HepG2 (cell line): ENCODE measurements at regions not wholly inside any gene's neighbourhood (a gene's known extent, or its start where the extent isn't known, plus 50 kb on each side); places are given as distances from the start of the nearest gene placed in this dataset.

Experiments used
- ATAC-seq: fragments of 200-7000 bp; cut with Tn5 transposase; 3 replicates; pipeline ENCODE4 v1.9.1; 2020; ENCODE audit warnings: mild to moderate bottlenecking, moderate library complexity
- BruUV-seq: library from RNA; stranded (reverse); fragments of 400-500 nt; replicated peaks from 2 replicates; lab custom pipeline; 2021; lab: Mats Ljungman, UMichigan
- CTCF ChIA-PET: fragments of 300-600 bp; formaldehyde crosslinking; extraction: SDS; loops from one replicate; lab custom pipeline; 2021; ENCODE audit warnings: low total read pairs, inconsistent platforms, low intra/inter-chr PET ratio; lab: Yijun Ruan, JAX
- POLR2A ChIA-PET: fragments of 350-600 bp; sonication (Branson Sonifier 250); formaldehyde crosslinking; loops from one replicate; lab custom pipeline; 2020; ENCODE audit warnings: antibody characterized with exemption, inconsistent platforms; lab: Yijun Ruan, JAX
- DNase-seq: peaks from one replicate; pipeline ENCODE4 v3.0.0-alpha.2; 2015; ENCODE audit warnings: low spot score
- FAIRE-seq: peaks from 3 replicates; lab custom pipeline; 2011; peaks lifted over from hg19 to GRCh38; lab: Jason Lieb, UNC
- H2AFZ ChIP-seq: one replicate; pipeline ENCODE4 v1.6.1; 2011; ENCODE audit warnings: low read length, inconsistent platforms
- H3K27ac ChIP-seq: fragments of 300-600 bp; 3 replicates; pipeline ENCODE4 v1.8.0; 2011; ENCODE audit warnings: mixed run types, mild to moderate bottlenecking, mixed read lengths, low read length, inconsistent platforms; ENCODE audit not compliant: insufficient read depth; ENCODE audit errors: extremely low read length
- H3K27me3 ChIP-seq, 2 experiments: fragments of 200-600 bp in 1 of 2; 2 replicates in 1 of 2; 3 replicates in 1 of 2; pipeline versions ENCODE4 v1.6.0 to v1.8.0; 2011; ENCODE audit warnings: low read length in 2 of 2, mild to moderate bottlenecking in 2 of 2, moderate library complexity in 2 of 2, inconsistent platforms in 1 of 2; ENCODE audit not compliant: insufficient read depth in 2 of 2, control insufficient read depth in 1 of 2
- H3K36me3 ChIP-seq, 2 experiments: fragments of 200-600 bp in 1 of 2; replicated peaks in 1 of 2; 2 replicates in 1 of 2; 3 replicates in 1 of 2; pipeline versions ENCODE4 v1.5.1 to v1.8.0; 2011; ENCODE audit warnings: low read length in 2 of 2, inconsistent platforms in 1 of 2; ENCODE audit not compliant: insufficient read depth in 2 of 2, control insufficient read depth in 1 of 2
- H3K4me1 ChIP-seq: 2 replicates; pipeline ENCODE4 v1.5.1; 2012; ENCODE audit warnings: low read length, inconsistent platforms; ENCODE audit not compliant: insufficient read depth
- H3K4me2 ChIP-seq: 2 replicates; pipeline ENCODE4 v1.6.0; 2011; ENCODE audit warnings: low read depth, low read length, inconsistent platforms
- H3K4me3 ChIP-seq, 3 experiments: fragments of 200-600 bp in 1 of 3; sonication (generic), shearing (Covaris generic) in 1 of 3; replicated peaks in 1 of 3; 2 replicates each; pipeline ENCODE4 v1.5.1; 2011 to 2016; ENCODE audit warnings: low read length in 3 of 3, inconsistent platforms in 2 of 3, low read depth in 2 of 3, mild to moderate bottlenecking in 2 of 3, control low read depth in 1 of 3, mixed read lengths in 1 of 3; ENCODE audit not compliant: insufficient read depth in 1 of 3
- H3K79me2 ChIP-seq: one replicate; pipeline ENCODE4 v1.6.1; 2011; ENCODE audit warnings: low read length, inconsistent platforms; ENCODE audit not compliant: insufficient read depth
- H3K9ac ChIP-seq: 2 replicates; pipeline ENCODE4 v1.6.0; 2011; ENCODE audit warnings: mild to moderate bottlenecking, low read depth, low read length, inconsistent platforms; ENCODE audit not compliant: insufficient read depth
- H3K9me3 ChIP-seq: 2 replicates; pipeline ENCODE4 v1.5.1; 2012; ENCODE audit warnings: mild to moderate bottlenecking, low read length
- H4K20me1 ChIP-seq: 2 replicates; pipeline ENCODE4 v1.6.0; 2011; ENCODE audit warnings: inconsistent platforms, mild to moderate bottlenecking, low read length, moderate library complexity; ENCODE audit not compliant: insufficient read depth
- CC2D1A ChIP-seq: sonication (generic); formaldehyde crosslinking; IDR thresholded peaks from 2 replicates; pipeline ENCODE4 v1.8.1; 2023; ENCODE audit warnings: mild to moderate bottlenecking, missing genetic modification reagents
- MAFG ChIP-seq: sonication (generic); formaldehyde crosslinking; IDR thresholded peaks from 2 replicates; pipeline ENCODE4 v1.5.1; 2020; ENCODE audit warnings: mild to moderate bottlenecking, missing genetic modification reagents
- MYNN ChIP-seq: sonication (generic); formaldehyde crosslinking; IDR thresholded peaks from 2 replicates; pipeline ENCODE4 v1.4.0; 2020; ENCODE audit warnings: mild to moderate bottlenecking, low read depth, missing genetic modification reagents
- ONECUT2 ChIP-seq: sonication (generic); formaldehyde crosslinking; IDR thresholded peaks from 2 replicates; pipeline ENCODE4 v1.4.0; 2020; ENCODE audit warnings: missing genetic modification reagents
- PHB2 ChIP-seq: fragments of 450-650 bp; IDR thresholded peaks from 2 replicates; pipeline ENCODE4 v1.6.1; 2018; ENCODE audit not compliant: partially characterized antibody
- PHF20 ChIP-seq: sonication (generic); formaldehyde crosslinking; IDR thresholded peaks from 2 replicates; pipeline ENCODE4 v1.5.0; 2020; ENCODE audit warnings: mild to moderate bottlenecking, missing genetic modification reagents
- RFXAP ChIP-seq: sonication (generic); formaldehyde crosslinking; IDR thresholded peaks from 2 replicates; pipeline ENCODE4 v1.4.0; 2020; ENCODE audit warnings: missing genetic modification reagents, borderline replicate concordance
- SKI ChIP-seq: fragments of 450-650 bp; IDR thresholded peaks from one replicate; pipeline ENCODE4 v1.6.1; 2018; ENCODE audit warnings: mild to moderate bottlenecking; ENCODE audit not compliant: partially characterized antibody
- SP5 ChIP-seq: IDR thresholded peaks from 2 replicates; pipeline ENCODE4 v1.6.1; 2016; ENCODE audit warnings: low read depth, borderline replicate concordance
- SYNCRIP ChIP-seq: fragments of 200-400 bp; formaldehyde crosslinking; IDR thresholded peaks from 2 replicates; pipeline ENCODE4 v1.6.1; 2018; ENCODE audit warnings: mild to moderate bottlenecking, low read depth, low read length; ENCODE audit not compliant: insufficient read depth
- ZNF234 ChIP-seq: sonication (generic); formaldehyde crosslinking; conservative IDR thresholded peaks from 2 replicates; pipeline ENCODE4 v1.5.1; 2020; ENCODE audit warnings: mild to moderate bottlenecking, missing genetic modification reagents
- ZNF329 ChIP-seq: sonication (generic); formaldehyde crosslinking; IDR thresholded peaks from 2 replicates; pipeline ENCODE4 v1.9.0; 2021; ENCODE audit warnings: low read depth, mild to moderate bottlenecking, missing genetic modification reagents
- ZNF343 ChIP-seq: sonication (generic); formaldehyde crosslinking; IDR thresholded peaks from 2 replicates; pipeline ENCODE4 v1.4.0; 2020; ENCODE audit warnings: mild to moderate bottlenecking, missing genetic modification reagents
- ZNF468 ChIP-seq: sonication (generic); formaldehyde crosslinking; IDR thresholded peaks from 2 replicates; pipeline ENCODE4 v1.8.0; 2022; ENCODE audit warnings: mild to moderate bottlenecking, moderate library complexity, missing genetic modification reagents
- ZNF678 ChIP-seq: sonication (generic); formaldehyde crosslinking; IDR thresholded peaks from 2 replicates; pipeline ENCODE4 v1.4.0; 2020; ENCODE audit warnings: mild to moderate bottlenecking, missing genetic modification reagents
- ZNF703 ChIP-seq: sonication (generic); formaldehyde crosslinking; IDR thresholded peaks from 2 replicates; pipeline ENCODE4 v1.5.1; 2020; ENCODE audit warnings: missing genetic modification reagents, mild to moderate bottlenecking, moderate library complexity, borderline replicate concordance
- ZNF841 ChIP-seq: sonication (generic); formaldehyde crosslinking; IDR thresholded peaks from 2 replicates; pipeline ENCODE4 v1.8.1; 2023; ENCODE audit warnings: missing genetic modification reagents, borderline replicate concordance
- WGBS: methylation state at CpG from one replicate; pipeline ENCODE4 v1.1.6; 2017; ENCODE audit warnings: low lambda C conversion rate; 5-methylcytosine and 5-hydroxymethylcytosine counted together
- in situ Hi-C: cut with HindIII; loops from 2 replicates; pipeline ENCODE4 v1.10.0; 2017; ENCODE audit warnings: low pct_unique_long_range_greater_than_20kb; ENCODE audit not compliant: extremely low pct_ligation_motif_present
- intact Hi-C: fragments of 100-400 bp; cut with micrococcal nuclease; formaldehyde crosslinking; loops from one replicate; pipeline ENCODE4 v1.10.0; 2022; ENCODE audit not compliant: unreplicated experiment
- TF ChIP-seq, protein P1 (sequence below): sonication (generic); formaldehyde crosslinking; IDR thresholded peaks from 2 replicates; pipeline ENCODE4 v1.4.0; 2020; ENCODE audit warnings: missing genetic modification reagents
- TF ChIP-seq, protein P2 (sequence below): sonication (generic); formaldehyde crosslinking; conservative IDR thresholded peaks from 2 replicates; pipeline ENCODE4 v1.8.0; 2022; ENCODE audit warnings: missing genetic modification reagents

GRCh38 chr14:89629383-89629782 is 212.3 kb upstream of the FOXN3 start:
- no peaks in the 10 kb centered on the region for H3K36me3 ChIP-seq
- peaks cover 0 to 5% of the 10 kb centered on the region in 2 experiments; a peak in 1 of 5 replicates for H3K27me3 ChIP-seq
- H2AFZ ChIP-seq, result no peak overlapping the region
- no peak overlapping the region for H3K4me2 ChIP-seq
- no peaks in the 10 kb centered on the region for H4K20me1 ChIP-seq
- H3K9me3 ChIP-seq, result no peaks in the 10 kb centered on the region
- 54% methylated on average over 8 of the region's 8 CpGs for WGBS
- no peak for TF ChIP-seq ZNF678 (CRISPR knock-in tag)
- TF ChIP-seq, protein P1, sequence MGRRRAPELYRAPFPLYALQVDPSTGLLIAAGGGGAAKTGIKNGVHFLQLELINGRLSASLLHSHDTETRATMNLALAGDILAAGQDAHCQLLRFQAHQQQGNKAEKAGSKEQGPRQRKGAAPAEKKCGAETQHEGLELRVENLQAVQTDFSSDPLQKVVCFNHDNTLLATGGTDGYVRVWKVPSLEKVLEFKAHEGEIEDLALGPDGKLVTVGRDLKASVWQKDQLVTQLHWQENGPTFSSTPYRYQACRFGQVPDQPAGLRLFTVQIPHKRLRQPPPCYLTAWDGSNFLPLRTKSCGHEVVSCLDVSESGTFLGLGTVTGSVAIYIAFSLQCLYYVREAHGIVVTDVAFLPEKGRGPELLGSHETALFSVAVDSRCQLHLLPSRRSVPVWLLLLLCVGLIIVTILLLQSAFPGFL (CRISPR knock-in tag), result no peak
- no peak overlapping the region for H3K4me3 ChIP-seq
- POLR2A ChIA-PET, result interaction anchor here (1.0 kb wide), 1 partner anchor 12 kb away, joined by 3 read pairs; no protein-coding TSS in a partner anchor
- in situ Hi-C loops (no loop called here), intact Hi-C loops (no loop called here)
- no peak overlapping the region for H3K9ac ChIP-seq
- H3K4me1 ChIP-seq, result peaks cover 32% of the 10 kb centered on the region
- H3K79me2 ChIP-seq, result no peaks in the 10 kb centered on the region
- CTCF ChIA-PET, result no interaction called here
- ATAC-seq, result no peak
- no peak for DNase-seq
- no peak overlapping the region for H3K27ac ChIP-seq
- BruUV-seq, result no TSS peak
- no peak for FAIRE-seq

- POLR2A ChIA-PET, result no interaction called here
- H3K79me2 ChIP-seq, result no peaks in the 10 kb centered on the region
- intact Hi-C loops (no loop called here), in situ Hi-C loops (no loop called here)
- H3K27me3 ChIP-seq, result peaks cover 0 to 5% of the 10 kb centered on the region in 2 experiments; a peak in 1 of 5 replicates
- no peak overlapping the region for H3K9ac ChIP-seq
- peaks cover 26% of the 10 kb centered on the region for H3K4me1 ChIP-seq
- BruUV-seq, result no TSS peak
- H4K20me1 ChIP-seq, result no peaks in the 10 kb centered on the region
- 52% methylated on average over 4 of the region's 4 CpGs for whole genome bisulfite sequencing
- H3K36me3 ChIP-seq, result no peaks in the 10 kb centered on the region
- H3K9me3 ChIP-seq, result no peaks in the 10 kb centered on the region
- H2AFZ ChIP-seq, result no peak overlapping the region
- FAIRE-seq, result no peak
- no peak for DNase-seq
- CTCF ChIA-PET, result no interaction called here
- H3K27ac ChIP-seq, result no peak overlapping the region
- H3K4me2 ChIP-seq, result no peak overlapping the region
- ATAC-seq, result no peak
- no peak overlapping the region for H3K4me3 ChIP-seq
- TF ChIP-seq PHB2 (no peak), MYNN (CRISPR knock-in tag) (no peak), SYNCRIP (no peak), MAFG (CRISPR knock-in tag) (no peak), RFXAP (CRISPR knock-in tag) (no peak), ZNF329 (no peak), ONECUT2 (no peak), ZNF468 (CRISPR knock-in tag) (no peak), ZNF343 (CRISPR knock-in tag) (no peak), SKI (no peak), PHF20 (CRISPR knock-in tag) (no peak), ZNF703 (CRISPR knock-in tag) (no peak), ZNF234 (CRISPR knock-in tag) (no peak), ZNF841 (no peak), CC2D1A (CRISPR knock-in tag) (no peak), SP5 (CRISPR knock-in tag) (no peak)
- TF ChIP-seq, protein P2, sequence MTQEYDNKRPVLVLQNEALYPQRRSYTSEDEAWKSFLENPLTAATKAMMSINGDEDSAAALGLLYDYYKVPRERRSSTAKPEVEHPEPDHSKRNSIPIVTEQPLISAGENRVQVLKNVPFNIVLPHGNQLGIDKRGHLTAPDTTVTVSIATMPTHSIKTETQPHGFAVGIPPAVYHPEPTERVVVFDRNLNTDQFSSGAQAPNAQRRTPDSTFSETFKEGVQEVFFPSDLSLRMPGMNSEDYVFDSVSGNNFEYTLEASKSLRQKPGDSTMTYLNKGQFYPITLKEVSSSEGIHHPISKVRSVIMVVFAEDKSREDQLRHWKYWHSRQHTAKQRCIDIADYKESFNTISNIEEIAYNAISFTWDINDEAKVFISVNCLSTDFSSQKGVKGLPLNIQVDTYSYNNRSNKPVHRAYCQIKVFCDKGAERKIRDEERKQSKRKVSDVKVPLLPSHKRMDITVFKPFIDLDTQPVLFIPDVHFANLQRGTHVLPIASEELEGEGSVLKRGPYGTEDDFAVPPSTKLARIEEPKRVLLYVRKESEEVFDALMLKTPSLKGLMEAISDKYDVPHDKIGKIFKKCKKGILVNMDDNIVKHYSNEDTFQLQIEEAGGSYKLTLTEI, result no peak
These were observed 211.5 kb upstream of the FOXN3 start for GRCh38 chr14:89628521-89628920.
